ENCODE measurements at regions not wholly inside any gene's neighbourhood (a gene's known extent, or its start where the extent isn't known, plus 50 kb on each side); places are given as distances from the start of the nearest gene placed in this dataset.
A peak's percentile ranks its signal among the peaks of the same experiment; 100 is the strongest.

- no peak for DNase-seq (ENCODE audit: low read depth in 1 of 2, low spot score in 1 of 2)
Measured at GRCh38 chr15:56868170-56868569, 50.3 kb upstream of the TCF12 start.

DNA sequence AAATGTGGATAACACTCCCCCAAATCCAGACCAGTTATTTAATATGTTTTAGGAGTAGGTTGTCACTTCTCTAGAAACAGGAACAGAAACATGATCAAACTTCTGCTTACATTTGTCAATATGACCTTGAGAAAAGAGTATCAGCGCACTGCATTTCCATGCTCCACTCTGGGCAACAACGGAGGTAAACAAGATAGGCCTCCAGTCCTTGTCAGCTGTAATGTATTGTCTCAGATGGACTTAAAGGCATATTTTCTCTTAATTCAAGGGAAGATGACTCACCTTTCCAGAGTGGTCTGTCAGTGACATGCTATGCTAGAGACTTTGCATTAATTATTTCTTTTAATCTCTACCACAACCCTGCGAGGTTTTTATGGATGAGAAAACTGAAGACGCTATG is 51.6 kb upstream of the TCF12 start:
- no peak for DNase-seq (ENCODE audit: low read depth in 1 of 2, low spot score in 1 of 2)

DNA sequence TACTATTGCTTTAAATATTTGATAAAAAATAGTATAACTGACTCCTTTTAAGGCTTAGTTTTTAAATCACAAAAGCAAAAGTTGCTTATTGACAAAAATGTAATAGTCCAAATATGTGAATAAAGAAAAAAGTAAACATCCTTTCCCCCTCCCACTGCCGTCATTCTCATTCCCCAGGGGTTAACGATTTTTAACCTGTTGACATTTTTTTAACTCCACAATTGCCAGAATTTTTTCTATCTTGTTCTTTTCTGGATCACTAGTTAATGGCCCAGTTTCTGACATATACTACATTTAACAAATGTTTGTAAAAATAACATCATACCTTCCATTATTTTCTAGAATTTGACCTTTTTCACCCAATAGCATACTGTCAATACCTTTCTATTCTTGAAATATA is 60.6 kb upstream of the TCF12 start:
- DNase-seq (ENCODE audit: low read depth in 1 of 2, low spot score in 1 of 2), result no peak

DNA sequence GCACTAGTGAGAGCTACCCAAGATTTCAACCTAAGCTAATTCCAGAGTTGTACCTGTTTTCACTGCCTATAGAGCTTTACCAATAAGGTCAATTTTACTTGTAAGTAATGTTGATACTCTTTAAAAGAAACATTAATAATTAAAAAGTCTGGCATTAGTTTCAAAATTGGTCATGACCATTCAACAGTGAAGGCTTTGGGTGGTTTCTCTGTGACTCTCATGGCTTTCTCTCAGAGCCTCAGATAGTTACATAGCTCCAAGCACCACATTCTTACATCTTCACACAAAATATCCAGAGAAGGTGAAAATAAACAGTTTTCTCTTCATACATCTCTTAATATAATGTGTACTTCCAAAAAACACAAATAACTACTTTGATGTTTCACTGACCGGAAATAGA is 61.5 kb upstream of the TCF12 start:
- DNase-seq (ENCODE audit: low read depth in 1 of 2, low spot score in 1 of 2), result no peak

DNA sequence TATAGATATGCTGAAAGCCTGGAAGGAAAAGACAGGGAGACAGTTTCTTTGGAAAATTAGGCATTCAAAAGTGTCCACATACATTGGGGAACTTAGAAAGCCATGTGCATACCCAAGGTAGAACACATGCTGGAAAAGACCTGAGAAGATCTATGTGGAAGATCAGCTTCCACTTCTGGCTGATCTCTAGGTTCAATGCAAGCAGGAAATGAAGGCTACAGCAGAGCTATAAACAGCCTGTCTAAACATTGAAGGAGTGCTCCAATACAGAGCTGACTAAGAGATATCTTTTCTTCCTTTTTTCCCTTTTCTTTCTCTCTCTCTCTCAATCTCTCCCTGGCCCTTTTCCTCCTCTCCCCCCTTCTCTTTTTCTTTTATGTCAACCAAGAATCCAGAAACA is 73.6 kb upstream of the TCF12 start:
- DNase-seq (ENCODE audit: low read depth in 1 of 2, low spot score in 1 of 2), result no peak

GRCh38 chr15:56844471-56844870 is 74.0 kb upstream of the TCF12 start:
- no peak for DNase-seq (ENCODE audit: low read depth in 1 of 2, low spot score in 1 of 2)

DNA sequence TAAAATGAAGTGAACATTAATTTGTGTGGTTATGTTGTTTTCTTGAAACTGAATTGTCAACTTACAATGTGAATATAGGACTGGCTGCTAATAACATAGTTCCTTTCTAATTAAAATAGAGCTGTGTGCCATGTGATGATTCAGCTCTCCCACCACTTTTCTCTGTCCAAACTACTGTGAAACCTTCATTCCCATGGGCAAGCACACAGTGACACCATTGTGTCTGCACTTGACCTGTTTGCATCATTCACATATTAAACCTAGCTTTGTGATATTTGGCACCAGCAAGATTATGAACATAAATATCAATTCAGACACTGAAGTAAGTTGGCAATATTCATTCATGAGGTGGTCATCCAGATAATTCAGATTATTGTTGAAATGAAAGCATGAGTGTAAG is 78.8 kb upstream of the TCF12 start:
- DNase-seq (ENCODE audit: low read depth in 1 of 2, low spot score in 1 of 2), result no peak

DNA sequence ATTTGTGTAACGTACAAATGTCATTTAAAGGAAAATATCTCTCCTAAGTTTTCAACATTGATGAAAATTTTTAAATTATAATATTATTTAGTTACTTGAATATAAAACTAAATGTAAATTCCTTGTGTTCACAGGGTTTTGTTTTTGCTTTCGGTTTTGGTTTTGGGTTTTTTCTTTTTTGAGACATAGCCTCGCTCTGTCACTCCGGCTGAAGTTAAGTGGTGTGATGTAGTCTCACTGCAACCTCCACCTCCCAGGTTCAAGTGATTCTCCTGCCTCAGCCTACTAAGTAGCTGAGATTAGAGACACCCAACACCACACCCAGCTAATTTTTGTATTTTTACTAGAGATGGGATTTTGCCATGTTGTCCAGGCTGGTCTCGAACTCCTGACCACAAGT is 79.3 kb upstream of the TCF12 start:
- no peak for DNase-seq (ENCODE audit: low read depth in 1 of 2, low spot score in 1 of 2)

- DNase-seq (ENCODE audit: low read depth in 1 of 2, low spot score in 1 of 2), result no peak
Measured at GRCh38 chr15:56838085-56838484, 80.4 kb upstream of the TCF12 start.

- DNase-seq (ENCODE audit: low read depth in 1 of 2, low spot score in 1 of 2), result no peak
Measured at GRCh38 chr15:56837273-56837672, 81.2 kb upstream of the TCF12 start.

DNA sequence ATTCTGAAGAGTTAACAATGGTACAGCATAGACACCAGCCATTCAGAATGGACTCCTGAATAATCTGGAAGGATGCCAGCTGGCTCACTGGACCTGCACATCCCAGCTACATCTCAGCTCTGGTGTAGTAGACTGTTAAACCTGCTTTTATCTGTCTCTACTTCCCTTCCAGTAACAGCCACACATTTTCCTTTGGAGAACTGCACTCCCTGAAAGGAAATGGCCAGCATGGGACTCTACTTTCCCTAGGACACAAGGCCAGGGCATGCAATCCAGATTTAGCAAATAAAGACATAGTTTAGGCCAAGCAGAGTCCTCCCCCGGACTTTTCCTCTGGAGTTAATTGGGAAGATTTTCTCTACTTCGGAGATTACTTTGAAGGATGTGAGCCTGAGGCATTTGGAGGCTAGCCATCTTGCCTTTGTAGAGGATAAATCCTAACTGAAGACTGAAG is 82.7 kb upstream of the TCF12 start:
- no peak for DNase-seq (ENCODE audit: low read depth in 1 of 2, low spot score in 1 of 2)

- no peak for DNase-seq (ENCODE audit: low read depth in 1 of 2, low spot score in 1 of 2)
Measured at GRCh38 chr15:56832125-56832524, 86.3 kb upstream of the TCF12 start.

- no peak for DNase-seq (ENCODE audit: low read depth in 1 of 2, low spot score in 1 of 2)
Measured at GRCh38 chr15:56831467-56832005, 86.9 kb upstream of the TCF12 start.

DNA sequence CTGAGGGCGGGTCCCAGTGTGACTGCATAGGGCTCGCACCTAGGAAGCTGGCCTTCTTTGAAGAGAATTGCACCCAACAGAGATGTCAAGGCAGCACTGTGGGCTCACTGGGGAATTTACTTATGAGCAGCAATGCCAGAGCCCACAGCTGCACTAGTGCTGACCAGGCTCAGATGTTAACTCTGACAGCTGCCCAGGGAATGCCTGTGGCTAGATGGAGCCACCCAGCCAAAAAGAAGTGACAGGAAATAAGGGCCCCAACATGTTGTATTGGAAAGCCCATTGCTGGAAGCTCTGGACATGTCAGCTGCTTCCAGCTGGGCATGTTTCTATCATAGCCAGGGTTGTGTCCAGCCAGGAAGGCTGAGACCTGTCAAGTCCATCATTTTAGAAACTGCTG is 90.9 kb upstream of the ZNF280D start:
- no peak for DNase-seq (ENCODE audit: low read depth in 1 of 2, low spot score in 1 of 2)

- peak in 1 of 2 donors; percentile 7 for DNase-seq (ENCODE audit: low read depth in 1 of 2, low spot score in 1 of 2)
Measured at GRCh38 chr15:56821721-56822425, 88.6 kb upstream of the ZNF280D start.

DNA sequence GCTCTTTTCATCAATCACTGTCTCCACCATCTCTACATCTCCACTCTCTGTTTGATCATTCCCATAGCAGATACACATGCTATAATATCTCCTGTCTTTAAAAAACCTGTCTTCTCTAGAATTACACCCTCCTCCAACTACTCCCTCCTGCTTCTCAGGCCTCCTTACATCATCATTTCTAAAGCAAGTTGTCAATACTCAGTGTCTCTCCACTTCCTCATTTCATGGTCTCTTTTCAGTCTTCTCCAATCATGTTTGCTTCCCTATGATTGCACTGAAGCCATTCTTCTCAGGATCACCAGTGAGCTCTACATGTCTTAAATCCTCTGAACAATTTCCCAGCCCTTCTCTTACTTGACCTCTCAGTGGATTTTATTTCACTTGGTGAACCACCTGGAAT is 87.0 kb upstream of the ZNF280D start:
- DNase-seq (ENCODE audit: low read depth in 1 of 2, low spot score in 1 of 2), result no peak

DNA sequence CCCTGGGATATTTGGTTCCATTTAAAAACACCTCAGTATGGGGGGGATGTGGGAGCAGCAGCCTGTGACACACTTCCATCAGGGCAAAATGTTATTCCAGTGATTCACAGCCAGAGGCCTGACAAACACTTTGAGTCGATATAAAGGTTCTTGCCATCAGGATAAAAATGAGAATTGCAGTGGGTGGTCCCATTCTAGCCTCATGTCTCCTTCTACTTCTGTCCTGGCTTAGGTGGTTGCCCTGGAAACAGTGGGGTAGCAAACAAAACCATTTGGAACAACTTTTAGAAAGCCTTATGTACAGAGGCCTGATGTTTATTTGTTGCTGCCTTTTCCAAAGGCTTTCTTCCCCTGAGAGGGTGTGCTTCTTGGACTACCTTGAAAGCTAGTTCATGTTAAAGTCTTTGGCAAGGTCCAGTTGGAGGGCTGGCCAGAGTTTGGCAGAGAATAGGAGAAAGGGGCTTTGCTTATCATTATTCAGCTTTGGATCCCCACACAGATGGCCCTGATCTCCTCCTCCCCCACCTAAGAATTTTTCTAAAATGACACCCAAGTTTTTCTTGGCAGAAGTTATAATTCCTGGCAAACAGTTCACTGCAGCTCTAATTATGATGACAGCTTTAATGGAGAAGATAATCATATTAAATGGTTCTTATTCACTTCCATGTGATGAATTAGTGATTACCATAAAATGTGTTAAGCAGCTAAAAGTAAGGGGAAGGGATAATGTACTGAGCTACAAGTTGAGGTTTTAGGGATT is 84.2 kb upstream of the ZNF280D start:
- no peak for DNase-seq (ENCODE audit: low read depth in 1 of 2, low spot score in 1 of 2)

GRCh38 chr15:56816781-56817180 is 83.5 kb upstream of the ZNF280D start:
- no peak for DNase-seq (ENCODE audit: low read depth in 1 of 2, low spot score in 1 of 2)

GRCh38 chr15:56815247-56815646 is 81.9 kb upstream of the ZNF280D start:
- no peak for DNase-seq (ENCODE audit: low read depth in 1 of 2, low spot score in 1 of 2)

GRCh38 chr15:56814429-56814828 is 81.1 kb upstream of the ZNF280D start:
- DNase-seq (ENCODE audit: low read depth in 1 of 2, low spot score in 1 of 2), result no peak

DNA sequence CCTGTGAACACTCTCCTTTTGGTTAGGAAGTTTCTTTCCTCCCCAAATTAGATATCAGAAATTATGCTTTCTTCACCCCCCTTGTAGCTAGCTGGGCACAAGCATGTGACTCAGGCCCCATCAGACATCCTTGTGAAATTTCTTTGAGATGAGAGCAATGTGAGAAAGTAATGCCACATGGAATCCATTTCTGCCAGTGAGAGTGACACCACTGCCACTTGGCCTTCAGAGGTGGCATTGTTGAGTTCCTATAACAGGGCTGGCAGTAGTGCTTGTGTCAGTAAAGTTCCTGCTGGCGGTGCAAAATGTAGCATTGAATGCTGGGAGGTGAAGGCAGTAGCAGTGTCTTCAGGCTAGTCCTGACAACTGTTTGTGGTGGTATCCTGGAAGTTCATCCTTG is 80.7 kb upstream of the ZNF280D start:
- no peak for DNase-seq (ENCODE audit: low read depth in 1 of 2, low spot score in 1 of 2)

GRCh38 chr15:56812961-56813360 is 79.7 kb upstream of the ZNF280D start:
- no peak for DNase-seq (ENCODE audit: low read depth in 1 of 2, low spot score in 1 of 2)

DNA sequence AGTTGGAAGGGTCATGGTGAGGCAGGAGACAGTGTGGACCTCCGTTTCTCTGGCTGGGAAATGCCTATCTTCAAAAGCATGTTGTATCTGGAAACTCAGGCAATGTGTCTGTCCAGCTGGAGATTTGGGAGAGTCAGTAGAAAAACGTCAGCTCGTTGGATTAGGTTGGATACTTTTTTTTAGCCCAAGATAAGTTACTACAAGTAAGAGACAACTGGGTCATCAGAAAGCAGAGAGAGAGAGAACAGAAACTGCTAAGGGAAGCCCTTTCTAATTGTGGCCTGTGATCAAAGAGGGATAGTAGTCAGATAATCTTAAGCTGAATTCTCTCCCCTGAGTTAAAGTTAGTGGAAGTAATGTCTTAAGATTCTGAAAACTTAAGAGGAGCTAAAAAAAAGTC is 78.9 kb upstream of the ZNF280D start:
- no peak for DNase-seq (ENCODE audit: low read depth in 1 of 2, low spot score in 1 of 2)

Data from stimulated activated CD4-positive, alpha-beta T cell treated with anti-CD3 and anti-CD28 coated beads, Interleukin-15, amount 100 ng/mL, for 1 hour (primary cell).